ENCODE measurements at regions not wholly inside any gene's neighbourhood (a gene's known extent, or its start where the extent isn't known, plus 50 kb on each side); places are given as distances from the start of the nearest gene placed in this dataset.

DNA sequence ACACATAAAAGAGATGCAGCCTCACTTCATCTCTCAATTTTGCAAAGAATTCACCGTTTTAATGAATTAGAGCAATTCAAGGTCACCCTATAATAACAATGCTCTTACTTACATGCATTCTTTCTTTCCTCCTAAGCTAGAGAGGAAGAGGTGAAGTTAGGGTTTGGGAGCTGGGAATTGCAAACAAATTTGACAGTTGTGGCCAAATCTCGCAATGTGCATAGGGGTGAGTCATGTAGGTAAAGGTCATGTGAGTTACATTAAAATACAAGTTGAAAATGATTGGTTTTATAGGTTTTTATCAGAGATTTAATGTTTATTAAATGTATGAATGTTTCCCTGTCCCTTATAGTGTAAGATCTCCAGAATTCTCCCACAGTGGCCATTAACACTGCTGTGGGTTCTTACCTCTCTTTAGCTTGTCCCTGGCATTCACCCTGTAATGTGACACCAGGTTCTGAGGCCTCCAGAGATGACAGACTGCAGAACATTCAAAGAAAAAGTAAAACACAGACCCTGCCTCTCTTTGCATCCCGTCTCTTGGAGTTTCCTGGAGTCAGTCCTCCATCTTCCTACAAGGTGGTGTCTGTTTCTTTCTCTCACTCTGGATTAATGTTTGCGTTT, 53.7 kb upstream of the LGALSL start:
- TF ChIP-seq POLR2AphosphoS5 (IDR thresholded peaks at IDR 0.05; ENCODE audit: borderline replicate concordance, low read depth, low read length) (no peak), EZH2 (IDR thresholded peaks at IDR 0.05) (no peak)
